ENCODE measurements at regions not wholly inside any gene's neighbourhood (a gene's known extent, or its start where the extent isn't known, plus 50 kb on each side); places are given as distances from the start of the nearest gene placed in this dataset.

- H3K27ac Mint-ChIP-seq, result no peak overlapping the region
- H3K9me3 Mint-ChIP-seq, result peaks cover 5% of the 10 kb centered on the region; the same call in 1 of the 3 replicates
- H3K4me1 Mint-ChIP-seq, result peaks cover 17% of the 10 kb centered on the region
- Histone ChIP-seq H3K36me3 (ENCODE audit: insufficient read depth) (no peaks in the 10 kb centered on the region; the same call in 1 of the 2 replicates), H3K4me2 (no peak overlapping the region), H3F3A (replicated peaks; ENCODE audit: low read depth) (no peaks in the 10 kb centered on the region), H3K9me2 (ENCODE audit: insufficient read depth) (no peaks in the 10 kb centered on the region), H3K27ac (ENCODE audit: low read depth) (no peak overlapping the region), H3K27me3 (ENCODE audit: insufficient read depth) (no peaks in the 10 kb centered on the region), H3K79me2 (replicated peaks; ENCODE audit: insufficient read depth) (no peaks in the 10 kb centered on the region), H3K4me1 (ENCODE audit: insufficient read depth) (no peaks in the 10 kb centered on the region), H3K4me3 (no peak overlapping the region), H4K20me1 (replicated peaks; ENCODE audit: insufficient read depth) (no peaks in the 10 kb centered on the region), H2AFZ (no peak overlapping the region)
- TF ChIP-seq EZH2phosphoT487 (IDR thresholded peaks at IDR 0.05; ENCODE audit: unreplicated experiment) (no peak), CTCF (conservative IDR thresholded peaks at IDR 0.05; ENCODE audit: low read depth in 2 of 2) (no peak), STAT1 (IDR thresholded peaks at IDR 0.05; ENCODE audit: unreplicated experiment) (no peak), ZNF331 (CRISPR knock-in tag; IDR thresholded peaks at IDR 0.05; ENCODE audit: low read depth) (no peak), POLR2AphosphoS5 (IDR thresholded peaks at IDR 0.05; ENCODE audit: low read depth) (no peak), CREB1 (CRISPR knock-in tag; IDR thresholded peaks at IDR 0.05; ENCODE audit: low read depth) (no peak), ZNF114 (CRISPR knock-in tag; IDR thresholded peaks at IDR 0.05) (no peak)
- DNase-seq (ENCODE audit: low spot score) (no peak), ATAC-seq (no peak)
- no peaks in the 10 kb centered on the region for H3K36me3 Mint-ChIP-seq (ENCODE audit: low read depth)
- no peak overlapping the region for H3K4me3 Mint-ChIP-seq
- H3K27me3 Mint-ChIP-seq (ENCODE audit: insufficient read depth, low read depth, poor library complexity), result peaks cover 8% of the 10 kb centered on the region
These were observed 342.4 kb downstream of the NPHP4 start for GRCh38 chr1:5649795-5650194.

- no peaks in the 10 kb centered on the region for H3K27me3 ChIP-seq (ENCODE audit: insufficient read depth)
- Mint-ChIP-seq H3K27ac (no peak overlapping the region), H3K9me3 (peaks cover 7% of the 10 kb centered on the region; the same call in 2 of the 3 replicates), H3K27me3 (ENCODE audit: insufficient read depth, low read depth, poor library complexity) (peaks cover 8% of the 10 kb centered on the region), H3K4me1 (peaks cover 17% of the 10 kb centered on the region), H3K36me3 (ENCODE audit: low read depth) (no peaks in the 10 kb centered on the region), H3K4me3 (no peak overlapping the region)
- H3K36me3 ChIP-seq (ENCODE audit: insufficient read depth), result no peaks in the 10 kb centered on the region; the same call in 1 of the 2 replicates
- H3K9me2 ChIP-seq (ENCODE audit: insufficient read depth), result no peaks in the 10 kb centered on the region
- H4K20me1 ChIP-seq (replicated peaks; ENCODE audit: insufficient read depth), result no peaks in the 10 kb centered on the region
- DNase-seq (ENCODE audit: low spot score) (no peak), ATAC-seq (no peak)
- no peak overlapping the region for H2AFZ ChIP-seq
- no peak for TF ChIP-seq CREB1 (CRISPR knock-in tag; IDR thresholded peaks at IDR 0.05; ENCODE audit: low read depth)
- no peak for TF ChIP-seq EZH2phosphoT487 (IDR thresholded peaks at IDR 0.05; ENCODE audit: unreplicated experiment)
- no peak for TF ChIP-seq ZNF462 (CRISPR knock-in tag; IDR thresholded peaks at IDR 0.05)
- TF ChIP-seq ZNF331 (CRISPR knock-in tag; IDR thresholded peaks at IDR 0.05; ENCODE audit: low read depth), result no peak
- TF ChIP-seq ETS1 (IDR thresholded peaks at IDR 0.05), result no peak
- TF ChIP-seq NANOG (IDR thresholded peaks at IDR 0.05; ENCODE audit: borderline replicate concordance), result no peak
- TF ChIP-seq STAT1 (IDR thresholded peaks at IDR 0.05; ENCODE audit: unreplicated experiment), result no peak
- H3F3A ChIP-seq (replicated peaks; ENCODE audit: low read depth), result no peaks in the 10 kb centered on the region
- H3K27ac ChIP-seq (ENCODE audit: low read depth), result no peak overlapping the region
- H3K4me3 ChIP-seq, result no peak overlapping the region
- H3K4me2 ChIP-seq, result no peak overlapping the region
- H3K79me2 ChIP-seq (replicated peaks; ENCODE audit: insufficient read depth), result no peaks in the 10 kb centered on the region
- no peaks in the 10 kb centered on the region for H3K4me1 ChIP-seq (ENCODE audit: insufficient read depth)
These were observed 343.1 kb downstream of the NPHP4 start for GRCh38 chr1:5649166-5649551.
